Neural crest cell (in vitro differentiated cells): ENCODE measurements at regions not wholly inside any gene's neighbourhood (a gene's known extent, or its start where the extent isn't known, plus 50 kb on each side); places are given as distances from the start of the nearest gene placed in this dataset.

ENCODE experiments used
- DNase-seq: peaks from one replicate; pipeline ENCODE4 v3.0.0; 2021; ENCODE audit warnings: low read depth, mixed read lengths, low spot score
- H3K27ac Mint-ChIP-seq: one replicate; pipeline ENCODE4 v1.8.0; 2021; ENCODE audit warnings: mild to moderate bottlenecking, mixed read lengths; ENCODE audit not compliant: unreplicated experiment
- H3K27me3 Mint-ChIP-seq: 2 replicates; pipeline ENCODE4 v1.8.0; 2021; ENCODE audit warnings: low read depth, mild to moderate bottlenecking, mixed read lengths
- H3K36me3 Mint-ChIP-seq: 2 replicates; pipeline ENCODE4 v1.8.0; 2021; ENCODE audit warnings: low read depth, mild to moderate bottlenecking, mixed read lengths
- H3K4me1 Mint-ChIP-seq: 2 replicates; pipeline ENCODE4 v1.8.0; 2021; ENCODE audit warnings: mixed read lengths
- H3K4me3 Mint-ChIP-seq: one replicate; pipeline ENCODE4 v1.8.0; 2021; ENCODE audit warnings: mild to moderate bottlenecking, mixed read lengths
- H3K9me3 Mint-ChIP-seq: 2 replicates; pipeline ENCODE4 v1.8.0; 2021; ENCODE audit warnings: mixed read lengths
- CTCF ChIP-seq: fragments of 200-600 bp; sonication (generic); conservative IDR thresholded peaks from 2 replicates; pipeline ENCODE4 v1.5.0; 2021; ENCODE audit warnings: antibody characterized with exemption, mild to moderate bottlenecking

GRCh38 chr6:21995318-21995717, 301.5 kb downstream of the PRL start:
- Mint-ChIP-seq H3K27me3 (no peaks in the 10 kb centered on the region), H3K9me3 (no peaks in the 10 kb centered on the region), H3K27ac (no peak overlapping the region), H3K4me1 (peaks cover 44% of the 10 kb centered on the region), H3K36me3 (no peaks in the 10 kb centered on the region), H3K4me3 (no peak overlapping the region)
- no peak for TF ChIP-seq CTCF
- no peak for DNase-seq

- H3K27ac Mint-ChIP-seq: no peak overlapping the region
- H3K4me1 Mint-ChIP-seq: peaks cover 36% of the 10 kb centered on the region
- H3K36me3 Mint-ChIP-seq: no peaks in the 10 kb centered on the region
- no peak for DNase-seq
- no peak overlapping the region for H3K4me3 Mint-ChIP-seq
- H3K9me3 Mint-ChIP-seq: no peaks in the 10 kb centered on the region
- no peaks in the 10 kb centered on the region for H3K27me3 Mint-ChIP-seq
- TF ChIP-seq CTCF: no peak
These were observed 300.3 kb downstream of the PRL start for GRCh38 chr6:21996425-21997118.

- H3K9me3 Mint-ChIP-seq: no peaks in the 10 kb centered on the region
- no peak for TF ChIP-seq CTCF
- H3K27ac Mint-ChIP-seq: no peak overlapping the region
- H3K27me3 Mint-ChIP-seq: no peaks in the 10 kb centered on the region
- peaks cover 38% of the 10 kb centered on the region for H3K4me1 Mint-ChIP-seq
- H3K4me3 Mint-ChIP-seq: no peak overlapping the region
- no peak for DNase-seq
- H3K36me3 Mint-ChIP-seq: no peaks in the 10 kb centered on the region
These were observed 299.5 kb downstream of the PRL start for GRCh38 chr6:21997119-21998037.

GRCh38 chr6:21998582-21998981, 298.3 kb downstream of the PRL start:
- Mint-ChIP-seq H3K4me1 (peaks cover 42% of the 10 kb centered on the region), H3K4me3 (no peak overlapping the region), H3K36me3 (no peaks in the 10 kb centered on the region), H3K27ac (no peak overlapping the region), H3K9me3 (no peaks in the 10 kb centered on the region), H3K27me3 (no peaks in the 10 kb centered on the region)
- no peak for DNase-seq
- no peak for TF ChIP-seq CTCF

- no peaks in the 10 kb centered on the region for H3K9me3 Mint-ChIP-seq
- H3K27me3 Mint-ChIP-seq: no peaks in the 10 kb centered on the region
- no peak for DNase-seq
- H3K4me1 Mint-ChIP-seq: peaks cover 42% of the 10 kb centered on the region
- TF ChIP-seq CTCF: no peak
- no peaks in the 10 kb centered on the region for H3K36me3 Mint-ChIP-seq
- no peak overlapping the region for H3K4me3 Mint-ChIP-seq
- H3K27ac Mint-ChIP-seq: no peak overlapping the region
These were observed 297.8 kb downstream of the PRL start for GRCh38 chr6:21999012-21999528.
